A549 (cell line): ENCODE measurements at regions not wholly inside any gene's neighbourhood (a gene's known extent, or its start where the extent isn't known, plus 50 kb on each side); places are given as distances from the start of the nearest gene placed in this dataset.

ENCODE experiments used
- ATAC-seq, 2 experiments: fragments of 200-7000 bp in 1 of 2; fragments of >200 bp in 1 of 2; cut with Nextera tagmentation in 1 of 2; cut with Tn5 transposase in 1 of 2; 3 replicates each; pipeline versions ENCODE4 v1.8.0 to v1.9.1; 2018 to 2020; ENCODE audit warnings: mild to moderate bottlenecking in 1 of 2, moderate library complexity in 1 of 2
- CTCF ChIA-PET: fragments of 300-600 bp; sonication (Branson Sonifier 250); formaldehyde crosslinking; extraction: SDS; loops from one replicate; lab custom pipeline; 2021; ENCODE audit warnings: antibody characterized with exemption, inconsistent platforms; lab: Yijun Ruan, JAX
- POLR2A ChIA-PET: fragments of 350-600 bp; formaldehyde crosslinking; extraction: SDS; loops from one replicate; lab custom pipeline; 2021; ENCODE audit warnings: antibody characterized with exemption, inconsistent platforms; lab: Yijun Ruan, JAX
- DNase-seq, 2 experiments: peaks; one replicate each; pipeline versions ENCODE4 v3.0.0 to v3.0.0-alpha.2; 2011 to 2016; ENCODE audit warnings: low read depth in 1 of 2, low spot score in 1 of 2
- FAIRE-seq: peaks from 2 replicates; lab custom pipeline; 2011; peaks lifted over from hg19 to GRCh38; lab: Jason Lieb, UNC
- H3K27ac ChIP-seq, 2 experiments: fragments of >200 bp; sonication (Bioruptor Twin); formaldehyde crosslinking; 3 replicates each; pipeline ENCODE4 v1.5.1; 2016 to 2017
- H3K4me1 ChIP-seq: fragments of >200 bp; sonication (Bioruptor Twin); formaldehyde crosslinking; 3 replicates; pipeline ENCODE4 v1.6.1; 2016
- H3K4me2 ChIP-seq: fragments of >200 bp; sonication (Bioruptor Twin); formaldehyde crosslinking; 3 replicates; pipeline ENCODE4 v1.6.1; 2016
- H3K4me3 ChIP-seq: fragments of >200 bp; sonication (Bioruptor Twin); formaldehyde crosslinking; 3 replicates; pipeline ENCODE4 v1.5.1; 2016
- H3K9me3 ChIP-seq: fragments of >200 bp; sonication (Bioruptor Twin); formaldehyde crosslinking; 3 replicates; pipeline ENCODE4 v1.6.1; 2016
- CBX2 ChIP-seq: fragments of 200-600 bp; sonication (generic); IDR thresholded peaks from 2 replicates; pipeline ENCODE4 v1.6.1; 2016; ENCODE audit warnings: low read depth, mild to moderate bottlenecking, borderline replicate concordance
- CBX8 ChIP-seq: fragments of 200-600 bp; sonication (generic); IDR thresholded peaks from 2 replicates; pipeline ENCODE4 v1.6.1; 2016
- CHD4 ChIP-seq: fragments of 200-600 bp; sonication (generic); IDR thresholded peaks from 2 replicates; pipeline ENCODE4 v1.6.1; 2016; ENCODE audit warnings: antibody characterized with exemption, mild to moderate bottlenecking, borderline replicate concordance
- EHMT2 ChIP-seq: fragments of 200-600 bp; sonication (generic); IDR thresholded peaks from 2 replicates; pipeline ENCODE4 v1.6.1; 2016; ENCODE audit warnings: antibody characterized with exemption, low read depth, mild to moderate bottlenecking, moderate library complexity
- HOXB13 ChIP-seq: fragments of 250-450 bp; sonication (Bioruptor Pico); IDR thresholded peaks from 2 replicates; pipeline ENCODE4 v1.5.0; 2020; ENCODE audit warnings: low read depth, mild to moderate bottlenecking, moderate library complexity
- JUN ChIP-seq, 2 experiments: fragments of >200 bp; sonication (Bioruptor Twin); formaldehyde crosslinking; IDR thresholded peaks; 2 replicates in 1 of 2; 3 replicates in 1 of 2; pipeline ENCODE4 v1.6.1; 2016 to 2017
- JUNB ChIP-seq: fragments of >200 bp; sonication (Bioruptor Twin); formaldehyde crosslinking; IDR thresholded peaks from 2 replicates; pipeline ENCODE4 v1.6.1; 2016
- KDM1A ChIP-seq: fragments of 200-600 bp; sonication (generic); IDR thresholded peaks from 2 replicates; pipeline ENCODE4 v1.6.1; 2016; ENCODE audit warnings: low read depth, mild to moderate bottlenecking
- KDM5A ChIP-seq: fragments of 200-600 bp; sonication (generic); IDR thresholded peaks from 2 replicates; pipeline ENCODE4 v1.6.1; 2016; ENCODE audit warnings: antibody characterized with exemption, mild to moderate bottlenecking
- NR3C1 ChIP-seq: fragments of >200 bp; sonication (Bioruptor Twin); formaldehyde crosslinking; IDR thresholded peaks from 3 replicates; pipeline ENCODE4 v1.6.1; 2017
- PHF8 ChIP-seq: fragments of 200-600 bp; sonication (generic); IDR thresholded peaks from 2 replicates; pipeline ENCODE4 v1.6.1; 2016; ENCODE audit warnings: low read depth, mild to moderate bottlenecking, antibody characterized with exemption, moderate library complexity, borderline replicate concordance
- POLR2A ChIP-seq: IDR thresholded peaks from 2 replicates; pipeline ENCODE4 v1.6.1; 2012; ENCODE audit warnings: mild to moderate bottlenecking, low read length
- POLR2AphosphoS2 ChIP-seq: conservative IDR thresholded peaks from 2 replicates; pipeline ENCODE4 v1.6.1; 2012; ENCODE audit warnings: low read length, improper control_type of control experiment, inconsistent platforms
- RCOR1 ChIP-seq: fragments of 150-350 bp; IDR thresholded peaks from 2 replicates; pipeline ENCODE4 v1.6.1; 2014; ENCODE audit warnings: antibody characterized with exemption, low read length, low read depth
- SMC3 ChIP-seq: fragments of >200 bp; sonication (Bioruptor Twin); formaldehyde crosslinking; IDR thresholded peaks from 3 replicates; pipeline ENCODE4 v1.6.1; 2018; ENCODE audit warnings: inconsistent platforms
- SREBF2 ChIP-seq: fragments of 450-650 bp; IDR thresholded peaks from 2 replicates; pipeline ENCODE4 v1.6.1; 2014; ENCODE audit warnings: mild to moderate bottlenecking, moderate library complexity
- TP53 ChIP-seq: fragments of 250-450 bp; sonication (Bioruptor Pico); IDR thresholded peaks from 2 replicates; pipeline ENCODE4 v1.5.0; 2021; ENCODE audit warnings: mild to moderate bottlenecking, moderate library complexity
- ZSCAN20 ChIP-seq: fragments of 250-450 bp; sonication (Bioruptor Pico); IDR thresholded peaks from 2 replicates; pipeline ENCODE4 v1.8.0; 2022; ENCODE audit warnings: mild to moderate bottlenecking, moderate library complexity
- WGBS: methylation state at CpG from one replicate; pipeline ENCODE4 v1.1.6; 2017; ENCODE audit errors: missing lambda C conversion rate; 5-methylcytosine and 5-hydroxymethylcytosine counted together
- TF ChIP-seq, protein P1 (sequence below): fragments of 250-450 bp; sonication (Bioruptor Pico); IDR thresholded peaks from 2 replicates; pipeline ENCODE4 v1.5.0; 2021; ENCODE audit warnings: mild to moderate bottlenecking, moderate library complexity, borderline replicate concordance
- TF ChIP-seq, protein P2 (sequence below): fragments of >200 bp; sonication (Bioruptor Twin); formaldehyde crosslinking; IDR thresholded peaks from 3 replicates; pipeline ENCODE4 v1.6.1; 2016
- TF ChIP-seq, protein P3 (sequence below): fragments of 450-650 bp; IDR thresholded peaks from 2 replicates; pipeline ENCODE4 v1.6.1; 2014; ENCODE audit warnings: antibody characterized with exemption
- TF ChIP-seq, protein P4 (sequence below): fragments of 150-350 bp; IDR thresholded peaks from 2 replicates; pipeline ENCODE4 v1.6.1; 2014; ENCODE audit warnings: low read depth, mild to moderate bottlenecking, low read length
- TF ChIP-seq, protein P5 (sequence below): fragments of 200-600 bp; sonication (generic); IDR thresholded peaks from 2 replicates; pipeline ENCODE4 v1.6.1; 2016; ENCODE audit warnings: antibody characterized with exemption, mild to moderate bottlenecking, moderate library complexity

DNA sequence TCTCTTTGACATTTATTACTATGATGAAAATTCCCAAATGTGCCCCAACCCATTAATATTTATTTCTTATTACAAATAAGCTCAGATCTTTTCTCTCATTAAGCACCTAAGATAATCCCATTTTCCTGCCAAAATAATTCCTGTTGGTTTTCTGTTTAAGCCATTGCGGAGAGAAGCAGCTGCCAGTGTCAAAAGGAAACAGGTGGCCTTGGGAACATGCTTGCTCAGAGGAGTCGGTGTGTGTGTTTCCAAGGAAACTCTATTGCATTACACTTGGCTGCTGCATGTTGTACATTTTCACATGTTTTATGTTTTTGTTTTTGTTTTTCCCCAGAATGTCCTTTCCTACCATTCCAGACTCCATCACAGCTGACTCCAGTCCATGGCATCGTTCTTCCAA lies 56.4 kb downstream of the CD24 start:
- Histone ChIP-seq H3K4me3 (no peak overlapping the region), H3K4me1 (peaks cover 6% of the 10 kb centered on the region; the same call in 2 of the 3 replicates), H3K4me2 (no peak overlapping the region), H3K27ac (no peak overlapping the region), H3K9me3 (peaks cover 3% of the 10 kb centered on the region; the same call in 2 of the 3 replicates)
- TF ChIP-seq HOXB13 (CRISPR knock-in tag) (no peak), CBX8 (no peak), SMC3 (no peak), KDM5A (no peak), NR3C1 (no peak), CHD4 (no peak), SREBF2 (no peak), ZSCAN20 (no peak), CBX2 (no peak), PHF8 (no peak), JUN (IDR thresholded peaks at IDR 0.05) (no peak), POLR2AphosphoS2 (no peak), KDM1A (no peak), POLR2A (no peak), RCOR1 (no peak)
- TF ChIP-seq, protein P1, sequence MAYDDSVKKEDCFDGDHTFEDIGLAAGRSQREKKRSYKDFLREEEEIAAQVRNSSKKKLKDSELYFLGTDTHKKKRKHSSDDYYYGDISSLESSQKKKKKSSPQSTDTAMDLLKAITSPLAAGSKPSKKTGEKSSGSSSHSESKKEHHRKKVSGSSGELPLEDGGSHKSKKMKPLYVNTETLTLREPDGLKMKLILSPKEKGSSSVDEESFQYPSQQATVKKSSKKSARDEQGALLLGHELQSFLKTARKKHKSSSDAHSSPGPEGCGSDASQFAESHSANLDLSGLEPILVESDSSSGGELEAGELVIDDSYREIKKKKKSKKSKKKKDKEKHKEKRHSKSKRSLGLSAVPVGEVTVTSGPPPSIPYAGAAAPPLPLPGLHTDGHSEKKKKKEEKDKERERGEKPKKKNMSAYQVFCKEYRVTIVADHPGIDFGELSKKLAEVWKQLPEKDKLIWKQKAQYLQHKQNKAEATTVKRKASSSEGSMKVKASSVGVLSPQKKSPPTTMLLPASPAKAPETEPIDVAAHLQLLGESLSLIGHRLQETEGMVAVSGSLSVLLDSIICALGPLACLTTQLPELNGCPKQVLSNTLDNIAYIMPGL (CRISPR knock-in tag): no peak
- TF ChIP-seq, protein P2, sequence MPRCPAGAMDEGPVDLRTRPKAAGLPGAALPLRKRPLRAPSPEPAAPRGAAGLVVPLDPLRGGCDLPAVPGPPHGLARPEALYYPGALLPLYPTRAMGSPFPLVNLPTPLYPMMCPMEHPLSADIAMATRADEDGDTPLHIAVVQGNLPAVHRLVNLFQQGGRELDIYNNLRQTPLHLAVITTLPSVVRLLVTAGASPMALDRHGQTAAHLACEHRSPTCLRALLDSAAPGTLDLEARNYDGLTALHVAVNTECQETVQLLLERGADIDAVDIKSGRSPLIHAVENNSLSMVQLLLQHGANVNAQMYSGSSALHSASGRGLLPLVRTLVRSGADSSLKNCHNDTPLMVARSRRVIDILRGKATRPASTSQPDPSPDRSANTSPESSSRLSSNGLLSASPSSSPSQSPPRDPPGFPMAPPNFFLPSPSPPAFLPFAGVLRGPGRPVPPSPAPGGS: no peak
- TF ChIP-seq, protein P3, sequence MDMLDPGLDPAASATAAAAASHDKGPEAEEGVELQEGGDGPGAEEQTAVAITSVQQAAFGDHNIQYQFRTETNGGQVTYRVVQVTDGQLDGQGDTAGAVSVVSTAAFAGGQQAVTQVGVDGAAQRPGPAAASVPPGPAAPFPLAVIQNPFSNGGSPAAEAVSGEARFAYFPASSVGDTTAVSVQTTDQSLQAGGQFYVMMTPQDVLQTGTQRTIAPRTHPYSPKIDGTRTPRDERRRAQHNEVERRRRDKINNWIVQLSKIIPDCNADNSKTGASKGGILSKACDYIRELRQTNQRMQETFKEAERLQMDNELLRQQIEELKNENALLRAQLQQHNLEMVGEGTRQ: no peak
- TF ChIP-seq, protein P4, sequence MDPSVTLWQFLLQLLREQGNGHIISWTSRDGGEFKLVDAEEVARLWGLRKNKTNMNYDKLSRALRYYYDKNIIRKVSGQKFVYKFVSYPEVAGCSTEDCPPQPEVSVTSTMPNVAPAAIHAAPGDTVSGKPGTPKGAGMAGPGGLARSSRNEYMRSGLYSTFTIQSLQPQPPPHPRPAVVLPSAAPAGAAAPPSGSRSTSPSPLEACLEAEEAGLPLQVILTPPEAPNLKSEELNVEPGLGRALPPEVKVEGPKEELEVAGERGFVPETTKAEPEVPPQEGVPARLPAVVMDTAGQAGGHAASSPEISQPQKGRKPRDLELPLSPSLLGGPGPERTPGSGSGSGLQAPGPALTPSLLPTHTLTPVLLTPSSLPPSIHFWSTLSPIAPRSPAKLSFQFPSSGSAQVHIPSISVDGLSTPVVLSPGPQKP: no peak
- TF ChIP-seq, protein P5, sequence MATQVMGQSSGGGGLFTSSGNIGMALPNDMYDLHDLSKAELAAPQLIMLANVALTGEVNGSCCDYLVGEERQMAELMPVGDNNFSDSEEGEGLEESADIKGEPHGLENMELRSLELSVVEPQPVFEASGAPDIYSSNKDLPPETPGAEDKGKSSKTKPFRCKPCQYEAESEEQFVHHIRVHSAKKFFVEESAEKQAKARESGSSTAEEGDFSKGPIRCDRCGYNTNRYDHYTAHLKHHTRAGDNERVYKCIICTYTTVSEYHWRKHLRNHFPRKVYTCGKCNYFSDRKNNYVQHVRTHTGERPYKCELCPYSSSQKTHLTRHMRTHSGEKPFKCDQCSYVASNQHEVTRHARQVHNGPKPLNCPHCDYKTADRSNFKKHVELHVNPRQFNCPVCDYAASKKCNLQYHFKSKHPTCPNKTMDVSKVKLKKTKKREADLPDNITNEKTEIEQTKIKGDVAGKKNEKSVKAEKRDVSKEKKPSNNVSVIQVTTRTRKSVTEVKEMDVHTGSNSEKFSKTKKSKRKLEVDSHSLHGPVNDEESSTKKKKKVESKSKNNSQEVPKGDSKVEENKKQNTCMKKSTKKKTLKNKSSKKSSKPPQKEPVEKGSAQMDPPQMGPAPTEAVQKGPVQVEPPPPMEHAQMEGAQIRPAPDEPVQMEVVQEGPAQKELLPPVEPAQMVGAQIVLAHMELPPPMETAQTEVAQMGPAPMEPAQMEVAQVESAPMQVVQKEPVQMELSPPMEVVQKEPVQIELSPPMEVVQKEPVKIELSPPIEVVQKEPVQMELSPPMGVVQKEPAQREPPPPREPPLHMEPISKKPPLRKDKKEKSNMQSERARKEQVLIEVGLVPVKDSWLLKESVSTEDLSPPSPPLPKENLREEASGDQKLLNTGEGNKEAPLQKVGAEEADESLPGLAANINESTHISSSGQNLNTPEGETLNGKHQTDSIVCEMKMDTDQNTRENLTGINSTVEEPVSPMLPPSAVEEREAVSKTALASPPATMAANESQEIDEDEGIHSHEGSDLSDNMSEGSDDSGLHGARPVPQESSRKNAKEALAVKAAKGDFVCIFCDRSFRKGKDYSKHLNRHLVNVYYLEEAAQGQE: no peak
- FAIRE-seq: no peak
- WGBS: 72% methylated on average over 3 of the region's 3 CpGs
- no peak for DNase-seq
- CTCF ChIA-PET: no interaction called here
- no peak for ATAC-seq
- POLR2A ChIA-PET: no interaction called here

DNA sequence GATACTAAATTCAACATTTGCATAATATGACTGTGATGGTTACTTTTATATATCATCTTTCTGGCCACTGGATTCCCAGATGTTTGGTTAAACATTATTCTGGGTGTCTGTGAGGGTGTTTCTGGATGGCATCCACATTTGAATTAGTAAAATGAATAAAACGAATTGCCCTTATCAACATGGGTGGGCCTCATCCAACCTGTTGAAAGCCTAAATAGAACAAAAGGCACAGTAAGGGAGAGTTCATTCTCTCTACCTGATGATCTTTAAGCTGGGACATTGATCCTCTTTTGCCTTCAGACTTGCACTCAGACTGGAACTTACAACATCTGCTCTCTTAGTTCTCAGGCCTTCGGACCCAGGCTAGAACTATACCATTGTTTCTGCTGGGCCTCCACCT lies 57.6 kb downstream of the CD24 start:
- Histone ChIP-seq H3K27ac (no peak overlapping the region), H3K4me3 (no peak overlapping the region), H3K4me1 (peaks cover 7% of the 10 kb centered on the region; the same call in 2 of the 3 replicates), H3K4me2 (no peak overlapping the region), H3K9me3 (peaks cover 3% of the 10 kb centered on the region; the same call in 2 of the 3 replicates)
- no peak for FAIRE-seq
- no peak for ATAC-seq
- 47% methylated on average over 2 of the region's 2 CpGs for WGBS
- CTCF ChIA-PET: no interaction called here
- POLR2A ChIA-PET: no interaction called here
- DNase-seq: no peak
- TF ChIP-seq HOXB13 (CRISPR knock-in tag) (no peak), CBX2 (no peak), JUNB (no peak), EHMT2 (no peak), SMC3 (no peak), TP53 (CRISPR knock-in tag) (no peak)
- TF ChIP-seq, protein P5: no peak
- TF ChIP-seq, protein P3: no peak
